ENCODE measurements at regions not wholly inside any gene's neighbourhood (a gene's known extent, or its start where the extent isn't known, plus 50 kb on each side); places are given as distances from the start of the nearest gene placed in this dataset.
"Not testable (repeated sequence)": the region's sequence is repeated elsewhere in the genome, so short reads cannot be mapped to it uniquely, and the experiment has no call there.

- Histone ChIP-seq H3K4me3 (no peak overlapping the region), H3K27me3 (no peaks in the 10 kb centered on the region), H3K36me3 (no peaks in the 10 kb centered on the region), H3K27ac (no peak overlapping the region), H3K4me1 (no peaks in the 10 kb centered on the region), H3K9me3 (no peaks in the 10 kb centered on the region)
- intact Hi-C loops (cut with DNase I; ENCODE audit: low total_unique reads), result no loop called here
- DNase-seq, result no peak
- TF ChIP-seq, protein P1, sequence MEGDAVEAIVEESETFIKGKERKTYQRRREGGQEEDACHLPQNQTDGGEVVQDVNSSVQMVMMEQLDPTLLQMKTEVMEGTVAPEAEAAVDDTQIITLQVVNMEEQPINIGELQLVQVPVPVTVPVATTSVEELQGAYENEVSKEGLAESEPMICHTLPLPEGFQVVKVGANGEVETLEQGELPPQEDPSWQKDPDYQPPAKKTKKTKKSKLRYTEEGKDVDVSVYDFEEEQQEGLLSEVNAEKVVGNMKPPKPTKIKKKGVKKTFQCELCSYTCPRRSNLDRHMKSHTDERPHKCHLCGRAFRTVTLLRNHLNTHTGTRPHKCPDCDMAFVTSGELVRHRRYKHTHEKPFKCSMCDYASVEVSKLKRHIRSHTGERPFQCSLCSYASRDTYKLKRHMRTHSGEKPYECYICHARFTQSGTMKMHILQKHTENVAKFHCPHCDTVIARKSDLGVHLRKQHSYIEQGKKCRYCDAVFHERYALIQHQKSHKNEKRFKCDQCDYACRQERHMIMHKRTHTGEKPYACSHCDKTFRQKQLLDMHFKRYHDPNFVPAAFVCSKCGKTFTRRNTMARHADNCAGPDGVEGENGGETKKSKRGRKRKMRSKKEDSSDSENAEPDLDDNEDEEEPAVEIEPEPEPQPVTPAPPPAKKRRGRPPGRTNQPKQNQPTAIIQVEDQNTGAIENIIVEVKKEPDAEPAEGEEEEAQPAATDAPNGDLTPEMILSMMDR (IDR thresholded peaks at IDR 0.05), result no peak
- TF ChIP-seq POLR2A (IDR thresholded peaks at IDR 0.05), result no peak
Observed at GRCh38 chr12:87200289-87200979, 828.8 kb downstream of the C12orf50 start.

- no peak for DNase-seq
- Histone ChIP-seq H3K36me3 (no peaks in the 10 kb centered on the region), H3K4me3 (no peak overlapping the region), H3K27ac (no peak overlapping the region), H3K27me3 (no peaks in the 10 kb centered on the region), H3K9me3 (no peaks in the 10 kb centered on the region), H3K4me1 (no peaks in the 10 kb centered on the region)
- TF ChIP-seq, protein P1 (IDR thresholded peaks at IDR 0.05), result no peak
- no peak for TF ChIP-seq POLR2A (IDR thresholded peaks at IDR 0.05)
- intact Hi-C loops (cut with DNase I; ENCODE audit: low total_unique reads), result no loop called here
Observed at GRCh38 chr12:87198181-87198580, 831.0 kb downstream of the C12orf50 start.

- no peaks in the 10 kb centered on the region for H3K4me1 ChIP-seq
- intact Hi-C loops (cut with DNase I; ENCODE audit: low total_unique reads), result no loop called here
- no peak overlapping the region for H3K27ac ChIP-seq
- TF ChIP-seq, protein P1 (IDR thresholded peaks at IDR 0.05), result no peak
- no peak for TF ChIP-seq POLR2A (IDR thresholded peaks at IDR 0.05)
- H3K9me3 ChIP-seq, result no peaks in the 10 kb centered on the region
- no peaks in the 10 kb centered on the region for H3K27me3 ChIP-seq
- H3K36me3 ChIP-seq, result no peaks in the 10 kb centered on the region
- DNase-seq, result no peak
- no peak overlapping the region for H3K4me3 ChIP-seq
Observed at GRCh38 chr12:87196321-87196720, 832.9 kb downstream of the C12orf50 start.

DNA sequence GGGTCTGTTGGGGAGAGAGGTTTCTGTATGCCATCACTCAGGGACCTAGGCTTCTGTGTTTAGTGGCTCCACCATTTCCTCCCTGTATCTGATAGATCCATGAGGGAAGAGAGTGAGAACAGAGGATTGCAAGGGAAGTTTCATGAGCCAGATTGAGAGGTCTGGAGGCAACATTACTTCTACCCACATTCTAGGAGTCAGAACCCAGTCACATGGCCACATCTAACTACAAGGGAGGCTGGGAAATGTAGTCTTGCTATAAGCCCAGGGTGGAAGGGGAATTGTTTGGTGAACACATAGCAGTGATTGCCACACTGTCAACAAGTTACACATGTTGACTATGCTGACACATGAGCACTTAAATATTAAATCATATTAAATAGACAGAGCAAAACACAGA, 834.8 kb downstream of the C12orf50 start:
- H3K27me3 ChIP-seq; DNase-seq; H3K9me3 ChIP-seq; intact Hi-C loops (cut with DNase I; ENCODE audit: low total_unique reads); H3K27ac ChIP-seq; H3K36me3 ChIP-seq; H3K4me3 ChIP-seq; H3K4me1 ChIP-seq: not testable (repeated sequence)

DNA sequence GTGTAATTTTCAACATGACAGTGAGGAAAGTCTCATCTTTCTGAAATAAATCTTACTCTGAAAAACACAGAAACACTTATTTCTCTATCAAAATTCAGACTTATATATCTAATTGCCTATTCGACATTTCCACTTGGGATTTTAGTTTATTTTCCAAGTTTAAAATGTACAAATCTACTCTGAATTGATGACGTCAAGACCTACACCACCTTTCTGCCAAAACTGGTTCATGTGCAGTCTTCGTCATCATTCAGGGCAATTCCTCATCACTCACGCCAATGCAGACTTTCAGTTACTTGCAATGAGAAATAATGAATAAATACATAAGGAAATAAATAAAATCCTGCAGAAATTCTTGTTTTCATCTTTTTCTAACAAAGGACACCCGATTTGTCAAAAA, 843.8 kb downstream of the C12orf50 start:
- no peaks in the 10 kb centered on the region for H3K9me3 ChIP-seq
- intact Hi-C loops (cut with DNase I; ENCODE audit: low total_unique reads), result no loop called here
- H3K36me3 ChIP-seq, result no peaks in the 10 kb centered on the region
- H3K27me3 ChIP-seq, result no peaks in the 10 kb centered on the region
- H3K4me3 ChIP-seq, result no peak overlapping the region
- H3K27ac ChIP-seq, result no peak overlapping the region
- H3K4me1 ChIP-seq, result no peaks in the 10 kb centered on the region
- DNase-seq, result no peak
- TF ChIP-seq, protein P1 (IDR thresholded peaks at IDR 0.05), result no peak
- TF ChIP-seq POLR2A (IDR thresholded peaks at IDR 0.05), result no peak
